GM19438 (cell line): ENCODE measurements at regions not wholly inside any gene's neighbourhood (a gene's known extent, or its start where the extent isn't known, plus 50 kb on each side); places are given as distances from the start of the nearest gene placed in this dataset.
A peak's percentile ranks its signal among the peaks of the same experiment; 100 is the strongest.
"Not testable (repeated sequence)": the region's sequence is repeated elsewhere in the genome, so short reads cannot be mapped to it uniquely, and the experiment has no call there.

Experiments
- ATAC-seq: cut with Tn5 transposase; IDR thresholded peaks from one replicate; pipeline ENCODE4 v1.9.1; 2021; ENCODE audit warnings: low read depth; ENCODE audit not compliant: unreplicated experiment

DNA sequence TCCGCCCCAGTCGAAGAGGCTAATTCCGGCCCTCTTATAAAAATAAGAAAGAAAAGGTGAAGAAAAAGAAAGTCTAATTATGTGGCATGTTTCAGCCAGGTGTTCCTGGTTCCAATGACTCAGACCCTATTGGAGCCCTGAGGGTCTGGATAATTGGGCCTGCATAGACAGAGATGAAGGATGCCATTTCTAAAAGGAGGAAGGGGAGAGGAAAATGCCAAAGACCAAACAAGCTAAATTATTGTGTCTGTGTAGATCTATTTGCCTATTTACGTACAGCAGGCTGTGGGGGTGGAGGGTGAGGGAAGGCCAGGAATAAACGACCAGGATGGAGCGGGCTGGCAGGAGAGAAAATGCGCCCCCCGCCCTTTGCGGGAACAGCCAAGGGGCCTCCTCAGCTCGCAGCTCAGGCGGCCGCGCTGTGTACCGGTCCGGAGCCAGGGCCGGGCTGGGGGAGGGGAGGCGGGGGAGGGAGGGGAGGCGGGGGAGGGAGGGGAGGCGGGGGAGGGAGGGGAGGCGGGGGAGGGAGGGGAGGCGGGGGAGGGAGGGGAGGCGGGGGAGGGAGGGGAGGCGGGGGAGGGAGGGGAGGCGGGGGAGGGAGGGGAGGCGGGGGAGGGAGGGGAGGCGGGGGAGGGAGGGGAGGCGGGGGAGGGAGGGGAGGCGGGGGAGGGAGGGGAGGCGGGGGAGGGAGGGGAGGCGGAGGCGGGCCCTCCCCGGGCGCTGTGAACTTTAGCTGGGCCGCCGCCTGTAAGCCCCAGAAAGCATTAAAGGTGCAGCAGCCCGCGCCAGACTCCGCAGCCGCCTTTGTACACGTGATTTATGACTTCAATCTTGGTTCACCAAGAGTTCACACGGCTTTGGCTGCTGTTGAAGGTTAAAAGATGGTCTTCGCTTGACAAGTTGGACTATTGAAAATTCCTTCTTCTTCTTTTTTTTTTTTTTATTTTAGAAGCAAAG, 113.0 kb upstream of the FOXD4L5 start:
- ATAC-seq, result not testable (repeated sequence)

DNA sequence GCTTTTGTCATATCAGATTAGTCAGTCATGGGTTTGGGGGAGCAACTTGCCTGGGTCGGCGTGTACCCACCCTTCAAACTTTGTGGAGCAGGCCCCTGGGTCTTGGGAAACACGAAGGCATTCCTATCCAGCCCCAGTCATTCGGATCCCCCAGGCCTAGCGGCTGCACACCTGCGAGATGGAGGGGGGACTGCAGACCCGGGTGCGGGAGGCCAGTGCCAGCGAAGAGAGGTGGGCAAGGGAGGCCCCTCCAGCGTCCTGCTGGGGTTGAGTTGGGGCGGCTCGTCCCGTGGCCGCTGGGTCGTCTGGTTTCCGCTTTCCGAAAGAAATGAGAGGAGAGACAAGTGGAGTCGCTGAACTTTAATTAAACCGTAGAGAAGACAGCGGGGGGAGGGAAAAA, 112.2 kb upstream of the FOXD4L5 start:
- ATAC-seq, result not testable (repeated sequence)

DNA sequence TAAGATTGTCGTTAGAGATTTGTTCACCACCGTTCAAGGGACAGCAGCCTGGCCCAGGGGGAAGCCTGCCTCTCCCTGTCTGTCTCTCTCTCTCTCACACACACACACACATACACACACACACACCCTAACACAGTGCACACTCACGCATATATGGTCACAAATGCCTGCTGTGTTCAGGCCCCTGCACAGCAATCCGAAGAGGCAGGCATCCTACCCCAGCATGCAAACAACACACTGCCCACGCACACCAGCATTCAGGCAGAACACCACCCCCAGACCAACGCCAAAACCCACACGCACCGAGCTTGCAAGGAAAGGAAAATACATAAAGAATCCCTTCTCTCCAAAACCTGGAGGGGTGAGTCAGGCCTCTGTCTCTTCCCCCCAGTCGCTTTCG, 111.6 kb upstream of the FOXD4L5 start:
- not testable (repeated sequence) for ATAC-seq

DNA sequence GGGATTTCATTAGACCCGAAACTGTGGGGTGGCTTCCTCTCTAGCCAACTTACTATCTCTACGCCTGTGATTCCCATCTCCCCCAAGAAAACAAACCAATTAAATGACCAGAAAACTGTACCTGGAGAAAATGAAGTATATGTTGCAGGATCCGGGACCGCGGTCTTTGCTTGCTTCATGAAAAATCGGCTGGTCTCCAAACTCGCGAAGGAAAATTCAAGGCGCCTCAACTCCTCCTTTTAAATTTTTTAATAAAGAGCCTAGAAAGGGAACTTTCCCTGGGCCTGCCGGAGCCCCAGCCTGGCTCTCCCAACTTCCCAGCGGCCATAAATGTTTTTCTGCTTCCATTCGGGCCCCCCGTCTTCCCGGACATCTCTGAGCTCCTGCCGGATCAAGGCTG, 110.8 kb upstream of the FOXD4L5 start:
- not testable (repeated sequence) for ATAC-seq

DNA sequence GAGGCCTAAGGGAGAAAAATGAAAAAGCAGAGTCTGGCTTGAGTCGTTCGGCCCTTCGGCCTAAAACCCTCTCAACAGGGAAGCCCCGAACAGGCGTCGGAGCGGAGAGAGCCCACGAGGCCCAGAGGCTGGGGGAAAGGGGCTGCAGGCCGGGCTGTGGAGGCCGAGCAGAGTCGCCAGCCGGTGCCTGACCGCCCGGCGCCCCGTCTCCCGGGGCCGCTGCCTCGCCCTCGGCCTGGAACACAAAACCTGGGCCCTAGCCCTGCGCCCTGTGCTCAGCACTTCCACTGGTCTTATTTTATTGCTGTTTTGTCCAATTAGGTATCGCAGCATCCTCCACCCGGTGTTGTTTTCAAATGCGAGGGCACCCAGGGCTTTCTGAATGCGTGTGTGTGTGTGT, 110.1 kb upstream of the FOXD4L5 start:
- not testable (repeated sequence) for ATAC-seq

DNA sequence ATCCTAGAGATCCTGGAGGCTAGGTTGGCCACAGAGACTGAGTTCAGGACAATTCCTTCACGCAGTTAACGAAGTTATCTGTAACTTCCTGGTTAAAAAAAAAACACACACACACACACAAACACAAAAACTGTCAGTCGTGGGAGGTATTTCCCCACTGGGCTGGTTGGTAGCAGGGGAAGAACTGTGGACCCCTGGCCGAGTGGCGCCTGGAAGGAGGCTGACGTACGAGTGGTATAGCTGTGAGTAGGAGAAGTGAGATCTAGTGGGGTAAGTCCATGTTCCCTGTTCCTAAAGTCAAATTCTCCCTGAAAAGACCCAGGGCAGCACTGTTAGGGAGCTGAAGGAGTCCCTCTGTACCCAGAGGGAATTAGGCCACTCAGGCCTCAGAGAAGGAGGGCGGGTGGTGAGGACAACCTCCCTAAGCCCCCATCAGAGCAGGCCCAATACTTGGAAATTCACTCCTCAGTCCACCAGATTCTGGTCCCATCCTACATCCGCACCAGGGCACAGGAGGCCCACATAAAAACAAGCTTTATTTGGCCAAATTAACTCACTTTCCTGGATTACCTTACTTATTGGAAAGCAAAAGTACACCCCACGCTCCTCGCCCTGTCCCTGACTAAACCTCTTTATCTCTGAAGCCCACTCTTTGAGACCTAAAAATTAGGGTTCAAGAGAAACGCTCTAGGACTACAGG, 108.3 kb upstream of the FOXD4L5 start:
- not testable (repeated sequence) for ATAC-seq

DNA sequence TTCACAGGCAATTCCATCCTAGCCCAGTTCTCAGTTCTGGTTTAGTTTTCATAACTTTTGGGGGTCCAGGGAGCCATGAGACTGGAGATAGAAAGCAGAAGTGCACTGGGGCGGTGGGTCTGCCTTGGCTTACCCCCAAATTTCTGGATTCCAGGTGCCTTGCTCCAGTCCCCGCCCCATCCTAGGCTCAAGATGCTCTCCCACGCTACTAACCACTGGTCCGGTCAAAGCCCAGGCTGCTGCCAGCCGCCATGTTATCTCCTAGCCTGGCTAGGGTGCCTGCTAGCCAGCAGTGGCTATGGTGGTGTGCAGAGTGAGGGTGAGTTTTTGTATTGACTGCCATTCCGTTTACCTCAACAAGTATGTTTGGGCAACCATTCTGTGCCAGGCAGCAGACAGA, 107.6 kb upstream of the FOXD4L5 start:
- ATAC-seq, result not testable (repeated sequence)

DNA sequence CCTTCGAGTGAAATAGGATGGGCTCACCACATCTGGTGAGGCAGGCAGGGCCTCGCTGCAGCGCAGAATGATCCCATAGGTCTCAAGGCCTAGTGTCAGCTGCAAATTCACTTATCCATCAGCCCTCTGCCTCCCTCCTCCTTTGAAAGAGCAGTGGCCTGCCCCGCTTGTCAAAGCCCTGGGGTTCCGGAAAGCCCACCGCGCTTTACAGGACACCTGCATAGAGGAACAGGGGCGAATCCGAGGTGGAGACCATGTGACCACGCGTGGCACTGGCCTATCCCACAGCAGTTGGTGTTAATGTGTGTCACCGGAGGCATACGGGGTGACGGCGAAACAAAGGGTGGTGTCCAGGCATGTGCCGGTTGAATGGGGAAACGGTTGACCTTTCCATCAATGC, 104.7 kb upstream of the FOXD4L5 start:
- not testable (repeated sequence) for ATAC-seq

DNA sequence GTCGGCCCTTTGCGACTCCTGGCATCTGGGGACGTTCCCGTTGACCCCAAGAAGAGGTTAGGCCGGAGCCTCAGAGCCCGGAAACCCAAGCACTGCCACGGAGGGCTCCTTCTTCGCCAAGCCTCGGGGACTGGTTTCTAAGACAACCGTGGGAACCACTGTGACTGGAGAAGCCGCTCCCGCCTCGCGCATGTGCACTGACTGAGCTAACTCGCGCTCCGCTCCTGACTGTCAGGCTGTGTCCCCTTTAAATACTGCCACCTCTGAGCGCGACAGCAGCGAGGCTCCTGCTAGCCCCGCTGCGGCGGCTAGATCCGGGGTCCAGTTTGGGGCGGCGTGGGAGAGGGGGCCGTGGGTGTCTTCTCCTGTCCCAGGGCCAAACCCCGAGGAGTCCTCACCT, 104.2 kb upstream of the FOXD4L5 start:
- not testable (repeated sequence) for ATAC-seq

DNA sequence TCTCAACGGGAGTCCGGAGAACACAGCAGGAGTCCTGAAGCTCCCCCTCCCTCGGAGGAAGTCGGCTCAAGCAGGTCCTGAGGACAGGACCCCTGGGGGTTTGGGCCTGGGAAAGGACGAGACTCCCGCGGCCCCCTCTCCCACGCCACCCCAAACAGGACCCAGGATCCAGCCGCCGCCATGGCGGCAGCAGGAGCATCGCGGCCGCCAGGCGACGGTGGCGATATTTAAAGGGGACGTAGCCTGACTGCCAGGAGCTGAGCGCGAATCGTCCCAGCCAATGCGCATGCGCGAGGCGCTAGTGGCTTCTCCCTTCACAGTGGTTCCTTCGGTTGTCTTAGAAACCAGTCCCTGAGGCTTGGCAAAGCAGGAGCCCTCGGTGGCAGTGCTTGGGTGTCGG, 101.7 kb upstream of the FOXD4L5 start:
- ATAC-seq, result peak; percentile 75

DNA sequence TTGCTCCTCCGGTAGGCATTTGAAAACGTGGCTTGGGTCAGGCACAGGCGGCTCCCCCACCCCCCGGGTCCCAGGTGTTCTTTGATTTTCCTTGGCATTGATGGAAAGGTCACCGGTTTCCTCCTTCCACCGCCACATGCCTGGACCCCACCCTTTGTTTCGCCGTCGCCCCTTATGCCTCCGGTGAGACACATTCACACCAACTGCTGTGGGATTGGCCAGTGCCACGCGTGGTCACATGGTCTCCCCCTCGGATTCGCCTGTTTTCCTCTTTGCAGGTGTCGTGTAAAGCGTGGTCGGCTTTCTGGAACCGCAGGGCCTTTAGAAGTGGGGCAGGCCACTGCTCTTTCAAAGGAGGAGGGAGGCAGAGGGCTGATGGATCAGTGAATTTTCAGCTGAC, 101.2 kb upstream of the FOXD4L5 start:
- ATAC-seq, result not testable (repeated sequence)

DNA sequence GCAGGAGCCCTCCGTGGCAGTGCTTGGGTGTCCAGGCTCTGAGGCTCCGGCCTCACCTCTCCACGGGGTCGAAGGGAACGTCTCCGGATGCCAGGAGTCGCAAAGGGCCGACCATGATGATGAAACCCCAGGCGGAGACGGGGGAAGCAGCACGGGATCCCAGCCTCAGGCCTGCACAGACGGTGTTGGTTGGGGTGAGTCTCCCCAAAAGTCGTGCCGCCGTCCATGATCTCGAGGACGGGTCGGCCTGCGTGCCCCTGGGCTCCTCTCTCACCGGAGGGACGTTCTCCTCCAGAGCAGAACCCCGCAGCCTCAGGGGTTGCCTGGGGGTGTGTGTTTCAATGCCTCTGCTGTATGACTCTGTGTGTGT, 100.6 kb upstream of the FOXD4L5 start:
- not testable (repeated sequence) for ATAC-seq

DNA sequence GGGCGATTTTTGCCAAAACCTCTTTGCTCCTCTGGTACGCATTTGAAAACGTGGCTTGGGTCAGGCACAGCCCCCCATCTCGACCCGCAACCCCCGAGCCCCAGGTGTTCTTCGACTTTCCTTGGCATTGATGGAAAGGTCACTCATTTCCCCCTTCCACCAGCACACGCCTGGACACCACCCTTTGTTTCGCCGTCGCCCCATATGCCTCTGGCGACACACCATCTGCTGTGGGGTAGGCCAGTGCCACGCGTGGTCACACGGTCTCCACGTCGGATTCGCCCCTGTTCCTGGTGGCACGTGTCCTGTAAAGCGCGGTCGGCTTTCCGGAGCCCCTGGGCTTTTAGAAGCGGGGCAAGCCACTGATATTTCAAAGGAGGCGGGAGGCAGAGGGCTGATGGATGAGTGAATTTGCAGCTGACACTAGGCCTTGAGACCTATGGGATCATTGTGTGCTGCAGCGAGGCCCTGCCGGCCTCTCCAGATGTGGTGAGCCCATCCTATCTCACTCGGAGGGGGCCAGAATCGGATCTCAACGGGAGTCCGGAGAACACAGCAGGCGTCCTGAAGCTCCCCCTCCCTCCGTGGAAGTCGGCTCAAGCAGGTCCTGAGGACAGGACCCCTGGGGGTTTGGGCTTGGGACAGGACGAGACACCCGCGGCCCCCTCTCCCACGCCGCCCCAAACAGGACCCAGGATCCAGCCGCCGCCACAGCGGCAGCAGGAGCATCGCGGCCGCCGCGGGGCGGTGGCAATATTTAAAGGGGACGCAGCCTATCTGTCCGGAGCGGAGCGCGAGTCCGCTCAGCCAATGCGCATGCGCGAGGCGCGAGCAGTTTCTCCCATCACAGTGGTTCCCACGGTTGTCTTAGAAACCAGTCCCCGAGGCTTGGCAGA, 100.0 kb upstream of the FOXD4L5 start:
- not testable (repeated sequence) for ATAC-seq

DNA sequence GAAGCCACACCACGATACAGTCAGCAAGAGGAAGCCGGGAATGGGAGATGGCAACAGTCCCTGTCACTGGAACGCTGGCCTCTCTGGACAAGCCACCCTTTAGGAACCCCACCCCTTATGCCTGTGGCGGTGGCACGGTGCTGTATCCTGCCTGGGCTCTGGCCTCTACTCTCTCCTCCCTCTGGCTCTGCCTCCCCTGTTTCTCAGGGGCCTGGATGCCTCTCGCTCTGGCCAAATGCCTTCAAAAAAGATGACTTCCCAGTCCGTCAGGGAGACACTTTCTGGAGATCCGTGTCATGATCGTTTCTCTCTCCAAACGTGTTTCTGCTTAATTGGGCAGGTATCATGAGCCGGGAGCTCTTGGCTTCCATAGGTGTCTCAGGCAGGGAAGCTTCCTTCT, 99.1 kb upstream of the FOXD4L5 start:
- ATAC-seq, result not testable (repeated sequence)

DNA sequence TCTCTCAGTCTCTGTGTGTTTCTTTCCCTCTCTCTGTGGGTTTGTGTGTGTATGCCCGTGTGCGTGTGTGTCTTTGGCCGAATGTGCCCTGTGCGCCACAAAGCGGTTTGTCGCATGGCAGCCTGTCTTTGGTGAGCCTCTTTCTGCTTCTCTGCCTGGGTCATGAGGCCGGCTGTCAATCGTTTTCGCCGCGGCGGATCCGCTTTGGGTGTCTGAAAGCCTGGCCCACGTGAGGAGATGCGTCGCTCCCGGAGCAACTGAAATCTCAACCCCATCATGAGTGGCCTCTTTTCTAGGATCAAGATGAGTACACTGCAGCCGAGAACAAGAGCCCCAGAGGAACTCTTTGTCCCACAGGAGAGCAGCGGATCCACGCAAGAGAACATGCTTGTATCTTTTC, 98.6 kb upstream of the FOXD4L5 start:
- ATAC-seq, result not testable (repeated sequence)

DNA sequence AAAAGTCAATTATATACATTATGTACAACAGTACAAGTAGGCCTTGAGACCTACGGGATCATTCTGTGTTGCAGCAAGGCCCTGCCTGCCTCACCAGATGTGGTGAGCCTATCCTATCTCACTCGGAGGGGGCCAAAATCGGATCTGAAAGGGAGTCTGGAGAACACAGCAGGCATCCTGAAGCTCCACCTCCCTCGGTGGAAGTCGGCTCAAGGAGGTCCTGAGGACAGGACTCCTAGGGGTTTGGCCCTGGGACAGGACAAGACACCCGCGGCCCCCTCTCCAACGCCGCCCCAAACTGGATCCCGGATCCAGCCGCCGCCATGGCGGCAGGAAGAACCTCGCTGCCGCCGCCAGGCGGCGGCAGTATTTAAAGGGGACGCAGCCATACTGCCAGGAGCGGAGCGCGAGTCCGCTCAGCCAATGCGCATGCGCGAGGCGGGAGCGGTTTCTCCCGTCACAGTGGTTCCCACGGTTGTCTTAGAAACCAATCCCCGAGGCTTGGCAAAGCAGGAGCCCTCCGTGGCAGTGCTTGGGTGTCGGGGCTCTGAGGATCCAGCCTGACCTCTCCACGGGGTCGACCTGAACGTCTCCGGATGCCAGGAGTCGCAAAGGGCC, 97.8 kb upstream of the FOXD4L5 start:
- ATAC-seq, result not testable (repeated sequence)
